HG03469 (cell line): ENCODE measurements at regions not wholly inside any gene's neighbourhood (a gene's known extent, or its start where the extent isn't known, plus 50 kb on each side); places are given as distances from the start of the nearest gene placed in this dataset.
"Not testable (repeated sequence)": the region's sequence is repeated elsewhere in the genome, so short reads cannot be mapped to it uniquely, and the experiment has no call there.

Experiments used
- ATAC-seq: cut with Tn5 transposase; IDR thresholded peaks from one replicate; pipeline ENCODE4 v1.9.1; 2021; ENCODE audit warnings: mild to moderate bottlenecking, moderate library complexity, moderate number of reproducible peaks; ENCODE audit not compliant: unreplicated experiment

DNA sequence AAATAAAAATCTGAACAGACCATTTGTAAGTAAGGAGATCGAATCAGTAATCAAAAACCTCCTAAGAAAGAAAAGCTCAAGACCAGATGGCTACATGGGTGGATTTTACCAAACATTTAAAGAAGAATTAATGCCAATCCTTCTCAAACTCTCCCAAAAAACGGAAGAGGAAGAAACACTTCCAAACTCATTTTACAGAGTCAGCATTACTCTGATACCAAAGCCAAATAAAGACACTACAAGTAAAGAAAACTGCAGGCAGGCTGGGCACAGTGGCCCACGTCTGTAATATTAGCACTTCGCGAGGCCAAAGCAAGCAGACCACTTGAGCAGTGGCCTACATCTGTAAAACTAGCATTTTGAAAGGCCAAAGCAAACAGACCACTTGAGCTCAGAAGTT lies 159.8 kb downstream of the DPY19L2 start:
- ATAC-seq = no peak

DNA sequence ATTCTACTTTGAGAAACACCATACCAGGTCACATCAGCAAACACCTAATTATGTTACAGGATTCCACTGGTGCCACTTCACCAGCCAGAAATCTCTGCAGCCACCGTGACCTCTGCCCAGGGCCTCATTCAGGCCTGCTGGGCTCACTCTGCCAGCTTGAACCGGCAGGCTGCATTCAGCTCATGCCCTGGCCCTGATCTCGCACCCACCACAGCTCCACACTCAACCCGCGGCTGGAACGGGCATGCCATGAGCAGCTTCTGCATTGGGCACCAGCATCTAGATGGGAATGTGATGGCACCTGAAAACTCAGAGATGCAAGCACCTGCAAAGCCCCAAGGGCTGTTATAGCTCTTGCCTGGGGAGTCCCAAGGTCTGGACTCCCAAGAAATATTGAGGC lies 168.7 kb downstream of the DPY19L2 start:
- ATAC-seq = no peak

DNA sequence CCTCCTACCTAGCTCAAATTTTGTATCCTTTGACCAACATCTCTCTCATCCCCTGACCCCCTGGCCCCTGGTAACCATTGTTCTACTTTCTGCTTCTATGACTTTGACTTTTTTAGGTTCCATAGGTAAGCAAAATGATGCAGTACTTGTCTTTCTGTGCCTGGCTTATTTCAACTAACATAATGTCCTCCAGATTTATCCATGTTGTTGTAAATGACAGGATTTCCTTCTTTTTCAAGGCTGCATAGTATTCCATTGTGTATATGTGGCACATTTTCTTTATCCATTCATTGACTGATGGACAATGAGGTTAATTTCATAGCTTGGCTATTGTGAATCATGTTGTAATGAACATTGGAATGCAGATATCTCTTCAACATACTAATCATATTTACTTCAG lies 170.1 kb downstream of the DPY19L2 start:
- no peak for ATAC-seq

DNA sequence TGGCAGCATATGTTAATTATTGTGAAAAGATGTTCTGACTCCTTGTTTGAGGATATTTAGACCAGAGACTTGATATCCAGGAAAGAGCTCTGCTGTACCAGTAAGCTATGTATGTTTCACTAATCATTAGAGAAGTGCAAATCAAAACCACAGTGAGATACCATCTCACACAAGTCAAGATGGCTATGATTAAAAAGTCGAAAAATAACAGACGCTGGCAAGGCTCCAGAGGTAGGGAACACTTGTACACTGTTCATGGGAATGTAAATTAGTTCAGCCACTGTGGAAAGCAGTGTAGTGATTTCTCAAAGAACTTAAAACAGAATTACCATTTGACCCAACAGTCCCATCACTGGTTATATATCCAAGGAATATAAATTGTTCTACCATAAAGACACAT lies 171.6 kb downstream of the DPY19L2 start:
- ATAC-seq = no peak

DNA sequence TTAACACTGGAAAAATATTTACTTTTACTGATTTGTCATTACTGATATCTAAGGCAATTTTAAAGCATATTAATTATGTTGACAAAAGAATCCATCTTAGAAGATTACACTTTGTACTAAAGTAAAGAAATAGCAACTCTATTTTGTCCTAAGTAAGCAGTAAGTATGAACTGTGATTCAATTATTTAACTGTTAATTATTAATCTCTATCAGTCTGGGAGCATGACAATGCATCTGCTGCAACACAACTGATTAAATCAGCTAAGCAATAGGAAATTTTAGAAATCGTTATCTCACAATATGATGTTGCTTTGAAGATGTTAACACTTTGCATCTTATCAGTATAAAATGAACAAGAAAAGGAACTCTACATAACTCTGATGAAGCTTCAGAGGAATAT lies 172.3 kb downstream of the DPY19L2 start:
- no peak for ATAC-seq

DNA sequence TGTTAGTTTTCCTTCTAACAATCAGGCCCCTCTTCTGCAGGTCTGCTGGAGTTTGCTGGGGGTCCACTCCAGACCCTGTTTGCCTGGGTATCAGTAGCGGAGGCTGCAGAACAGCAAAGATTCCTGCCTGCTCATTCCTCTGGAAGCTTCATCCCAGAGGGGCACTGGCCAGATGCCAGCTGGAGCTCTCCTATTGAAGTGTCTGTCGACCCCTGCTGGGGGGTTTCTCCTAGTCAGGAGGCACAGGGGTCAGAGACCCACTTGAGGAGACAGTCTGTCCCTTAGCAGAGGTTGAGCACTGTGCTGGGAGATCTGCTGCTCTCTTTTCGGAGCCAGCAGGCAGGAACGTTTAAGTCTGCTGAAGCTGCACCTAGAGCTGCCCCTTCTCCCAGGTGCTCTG lies 174.9 kb downstream of the DPY19L2 start:
- not testable (repeated sequence) for ATAC-seq

DNA sequence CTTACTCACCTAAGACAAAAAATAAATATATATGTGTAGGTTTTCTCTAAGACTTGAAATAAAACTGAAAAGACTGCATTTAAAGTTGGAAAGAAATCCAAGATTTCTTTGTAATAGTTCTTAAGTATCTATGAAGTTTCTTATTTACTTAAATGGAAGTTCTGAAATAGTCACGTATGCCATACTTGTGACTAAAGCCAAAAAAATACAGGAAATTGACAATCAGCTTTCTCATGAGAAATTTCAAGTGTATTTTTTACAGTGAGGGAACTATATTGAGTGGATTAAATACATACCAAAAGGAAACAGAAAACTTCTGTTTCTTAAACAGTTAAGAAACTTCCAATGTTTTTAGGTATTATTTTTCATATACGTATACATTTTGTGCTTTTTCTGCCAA lies 188.1 kb downstream of the DPY19L2 start:
- ATAC-seq = no peak

DNA sequence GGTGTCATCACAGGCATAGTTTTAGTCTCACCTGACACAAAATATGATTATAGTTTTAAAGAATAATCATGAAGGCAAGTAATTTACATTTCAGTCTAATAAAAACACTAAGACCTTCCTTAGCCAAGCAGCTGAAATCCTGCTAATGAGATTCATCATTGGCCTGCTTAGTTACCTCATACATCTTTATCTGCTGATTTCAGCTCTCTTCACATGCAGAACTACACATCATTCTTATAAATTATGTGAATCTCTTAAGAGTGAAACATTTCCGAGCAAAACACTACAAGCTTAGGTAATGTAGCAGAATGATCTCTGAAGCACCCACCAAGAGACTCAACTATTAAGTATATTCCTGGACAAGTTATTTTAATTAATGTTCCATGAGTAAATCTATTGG lies 198.1 kb downstream of the DPY19L2 start:
- ATAC-seq = no peak

DNA sequence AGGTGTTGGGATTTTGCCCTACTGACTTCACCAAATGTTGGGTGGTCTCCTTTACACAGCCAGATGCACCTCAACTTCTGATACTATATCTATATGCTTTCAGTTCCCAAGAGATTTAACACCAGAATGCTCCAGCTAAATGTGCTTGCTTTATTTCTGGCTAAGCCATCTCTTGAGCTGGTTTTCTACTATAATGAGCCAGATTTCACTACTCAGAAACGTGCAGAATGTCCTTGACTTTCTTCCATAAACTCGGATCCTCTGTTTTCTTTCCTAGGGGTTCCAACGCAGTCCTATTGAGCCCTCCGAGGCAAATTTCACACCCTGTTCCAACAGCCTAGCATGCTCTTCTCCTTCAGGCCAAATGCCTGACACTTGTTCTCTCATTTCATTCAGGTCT lies 200.3 kb downstream of the DPY19L2 start:
- no peak for ATAC-seq

DNA sequence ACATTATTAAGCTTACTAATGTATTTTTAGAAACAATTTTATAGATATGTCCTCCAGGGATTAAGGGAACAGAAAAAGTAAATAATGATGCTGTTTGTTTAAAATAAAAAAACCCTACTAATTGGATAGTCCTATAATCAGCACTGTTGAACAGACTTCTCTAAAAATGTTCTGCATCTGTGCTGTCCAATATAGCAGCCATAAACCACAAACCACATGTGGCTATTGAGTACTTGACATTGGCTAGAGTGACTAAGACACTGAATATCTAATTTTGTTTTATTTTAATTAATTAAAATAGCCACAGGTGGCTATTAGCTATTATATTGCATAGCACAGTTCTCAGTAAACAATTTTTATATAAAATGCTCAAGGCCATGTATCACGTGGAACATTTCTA lies 210.4 kb downstream of the DPY19L2 start:
- no peak for ATAC-seq

DNA sequence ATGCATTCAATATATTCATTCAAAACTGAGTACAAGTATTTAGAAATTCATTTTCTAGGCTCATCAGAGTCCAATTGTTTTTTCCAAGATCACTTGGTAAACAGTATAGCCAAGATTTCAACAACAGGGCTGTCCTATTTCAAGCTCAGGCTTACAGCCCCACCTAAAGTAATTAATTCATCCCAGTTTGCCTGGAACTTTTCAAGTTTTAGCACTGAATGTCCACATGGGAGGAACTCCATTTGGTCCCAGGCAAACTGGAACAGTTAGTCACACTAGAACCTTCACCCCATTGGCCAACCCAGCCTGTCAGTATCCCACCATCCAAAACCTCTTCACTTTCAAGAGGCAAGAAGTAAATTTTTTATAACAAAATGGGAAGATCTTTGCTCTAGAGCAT lies 210.9 kb downstream of the DPY19L2 start:
- no peak for ATAC-seq

DNA sequence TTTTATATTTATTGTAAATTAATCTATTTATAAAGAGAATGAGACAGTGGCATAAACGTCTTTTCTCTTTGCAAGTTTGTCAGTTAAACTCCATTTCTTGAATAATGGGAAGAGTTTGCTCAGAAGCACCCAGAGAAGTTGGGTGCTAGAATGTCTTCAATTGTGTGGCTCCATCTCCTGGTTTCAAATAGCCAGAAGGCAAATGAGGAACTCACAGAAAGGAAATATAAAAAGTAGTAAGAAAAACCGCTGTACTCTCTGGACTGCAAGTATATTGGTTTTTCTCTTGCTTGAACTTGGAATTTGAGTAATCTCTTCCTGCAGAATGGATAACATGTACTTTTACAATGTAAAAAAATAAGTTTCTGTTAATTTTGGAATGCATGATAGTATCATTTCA lies 217.5 kb downstream of the DPY19L2 start:
- ATAC-seq = no peak

DNA sequence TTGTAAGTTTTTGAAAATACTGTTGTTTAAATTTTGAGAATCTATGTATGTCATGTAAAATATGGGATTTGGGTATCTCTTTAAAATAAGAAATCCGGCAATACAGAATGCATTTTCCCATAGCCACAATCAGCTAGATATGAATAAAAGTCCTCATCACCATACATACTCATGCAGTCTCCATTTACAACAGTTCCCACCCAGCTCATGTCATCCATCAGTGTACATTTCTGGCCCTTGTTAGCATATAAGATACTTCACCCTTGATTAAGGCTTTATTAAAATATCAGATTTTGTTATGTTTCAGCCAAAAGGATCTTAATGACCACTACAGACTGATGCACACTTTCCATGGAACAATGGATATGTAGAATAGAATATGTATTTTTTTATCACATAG lies 218.0 kb downstream of the DPY19L2 start:
- ATAC-seq = no peak

DNA sequence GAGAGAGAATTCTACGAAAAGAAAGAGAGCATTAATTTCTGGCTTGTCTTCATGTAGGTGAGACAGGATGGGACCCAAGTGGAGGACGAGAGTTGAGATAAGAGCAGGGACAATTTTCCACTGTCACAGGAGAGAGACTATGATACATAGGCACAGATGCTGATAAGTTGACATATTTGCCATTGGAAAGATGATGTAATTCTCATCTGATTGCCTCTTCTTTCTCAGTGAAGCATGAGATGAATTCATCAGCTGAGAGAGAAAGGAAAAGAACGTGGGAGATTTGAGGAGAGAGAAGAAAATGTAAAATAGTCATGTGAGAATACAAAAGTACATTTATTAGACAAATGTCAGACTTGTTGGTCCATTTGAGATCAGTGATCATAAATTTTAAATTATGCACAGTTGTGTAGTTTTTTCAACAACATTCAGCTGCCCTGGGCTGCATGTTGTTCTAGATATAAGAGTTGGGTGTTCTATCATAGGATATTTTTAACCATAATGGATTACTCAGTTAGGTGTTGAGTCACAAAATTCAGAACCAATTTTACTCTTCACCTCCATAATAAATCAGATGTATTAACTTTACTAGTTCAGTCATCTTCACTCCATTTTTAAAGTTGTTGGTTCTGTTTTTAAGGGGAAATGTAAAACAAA lies 222.9 kb downstream of the DPY19L2 start:
- no peak for ATAC-seq

DNA sequence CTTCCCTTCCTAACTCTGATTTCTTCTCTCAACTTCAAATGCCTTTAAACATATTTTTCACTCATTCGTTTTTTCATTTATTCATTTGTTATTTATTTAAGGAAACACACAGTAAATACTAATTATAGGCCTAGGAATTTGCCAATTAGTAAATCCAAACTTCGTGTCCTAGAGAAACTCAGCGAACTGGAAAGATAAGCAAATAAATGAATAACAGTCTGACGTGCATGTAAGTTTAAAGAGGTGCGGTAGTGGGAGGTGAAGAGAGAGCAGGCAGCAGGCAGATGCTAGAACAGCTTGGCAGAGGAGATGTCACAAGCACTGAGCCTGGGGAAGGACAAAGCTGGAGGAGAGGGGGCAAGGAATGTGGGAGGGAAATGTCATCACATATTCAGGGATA lies 228.2 kb downstream of the DPY19L2 start:
- ATAC-seq = no peak

DNA sequence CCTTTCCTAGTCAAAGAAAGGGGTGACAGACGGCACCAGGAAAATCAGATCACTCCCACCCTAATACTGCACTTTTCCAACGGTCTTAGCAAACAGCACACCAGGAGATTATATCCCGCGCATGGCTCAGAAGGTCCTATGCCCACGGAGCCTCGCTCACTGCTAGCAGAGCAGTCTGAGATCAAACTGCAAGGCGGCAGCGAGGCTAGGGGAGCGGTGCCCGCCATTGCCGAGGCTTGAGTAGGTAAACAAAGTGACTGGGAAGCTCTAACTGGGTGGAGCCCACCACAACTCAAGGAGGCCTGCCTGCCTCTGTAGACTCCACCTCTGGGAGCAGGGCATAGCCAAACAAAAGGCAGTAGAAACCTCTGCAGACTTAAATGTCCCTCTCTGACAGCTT lies 233.9 kb downstream of the DPY19L2 start:
- not testable (repeated sequence) for ATAC-seq

DNA sequence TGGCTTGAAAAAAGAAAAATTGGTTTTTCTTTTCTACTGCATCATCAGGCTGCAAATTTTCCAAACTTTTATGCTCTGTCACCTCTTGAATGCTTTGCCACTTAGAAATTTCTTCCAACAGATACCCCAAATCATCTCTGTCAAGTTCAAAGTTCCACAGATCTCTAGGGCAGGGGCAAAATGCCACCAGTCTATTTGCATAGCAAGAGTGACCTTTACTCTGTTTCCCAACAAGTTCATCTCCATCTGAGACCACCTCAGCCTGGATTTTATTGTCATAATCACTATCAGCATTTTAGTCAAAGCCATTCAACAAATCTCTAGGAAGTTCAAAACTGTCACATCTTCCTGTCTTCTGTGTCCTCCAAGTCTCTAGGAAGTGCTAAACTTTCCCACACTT lies 240.3 kb downstream of the DPY19L2 start:
- not testable (repeated sequence) for ATAC-seq

DNA sequence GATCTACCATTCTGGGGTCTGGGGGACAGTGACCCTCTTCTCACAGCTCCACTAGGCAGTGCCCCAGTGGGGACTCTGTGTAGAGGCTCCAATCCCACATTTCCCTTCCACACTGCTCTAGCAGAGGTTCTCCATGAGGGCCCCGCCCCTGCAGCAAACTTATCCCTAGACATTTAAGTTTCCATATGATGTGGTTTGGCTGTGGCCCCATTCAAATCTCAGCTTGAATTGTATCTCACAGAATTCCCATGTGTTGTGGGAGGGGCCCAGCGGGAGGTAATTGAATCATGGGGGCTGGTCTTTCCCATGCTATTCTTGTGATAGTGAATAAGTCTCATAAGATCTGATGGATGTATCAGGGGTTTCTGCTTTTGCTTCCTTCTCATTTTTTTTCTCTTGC lies 241.3 kb downstream of the DPY19L2 start:
- not testable (repeated sequence) for ATAC-seq

DNA sequence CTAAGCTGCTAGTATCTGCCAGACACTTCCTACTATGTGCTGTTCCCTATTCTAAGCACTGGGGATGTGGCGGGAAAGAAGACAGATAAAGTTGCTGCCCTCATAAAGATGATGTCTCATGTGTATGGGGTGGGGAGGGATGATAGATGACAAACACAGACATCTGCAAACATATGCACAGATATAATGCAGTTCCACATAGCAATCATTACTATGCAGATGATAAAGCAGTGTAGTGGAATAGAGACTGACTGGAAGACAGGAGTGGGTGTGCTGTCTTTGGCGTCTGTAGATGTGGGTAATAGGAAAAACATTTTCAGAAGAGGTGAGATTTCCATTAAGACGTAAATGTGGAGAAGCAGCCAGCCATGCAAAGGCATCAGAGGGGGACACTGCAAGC lies 243.6 kb downstream of the DPY19L2 start:
- no peak for ATAC-seq

DNA sequence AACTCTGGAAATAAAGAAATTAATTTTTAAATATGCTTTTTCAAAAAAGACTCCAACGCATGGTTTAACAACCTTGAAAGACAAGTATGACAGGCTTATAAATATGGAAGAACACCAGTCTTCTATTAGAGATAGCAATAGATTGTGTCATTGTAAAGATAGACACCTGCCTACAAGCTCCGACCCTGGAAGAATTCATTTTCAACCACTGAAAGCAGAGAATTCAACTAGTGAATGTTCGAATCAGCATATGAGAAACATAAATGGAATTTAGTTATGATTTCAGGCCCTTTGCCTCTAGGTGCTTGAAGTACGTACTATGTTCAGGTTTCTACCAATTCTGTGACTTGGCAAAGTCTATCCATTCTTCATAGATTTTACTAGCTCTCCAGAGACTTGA lies 244.5 kb downstream of the DPY19L2 start:
- no peak for ATAC-seq

DNA sequence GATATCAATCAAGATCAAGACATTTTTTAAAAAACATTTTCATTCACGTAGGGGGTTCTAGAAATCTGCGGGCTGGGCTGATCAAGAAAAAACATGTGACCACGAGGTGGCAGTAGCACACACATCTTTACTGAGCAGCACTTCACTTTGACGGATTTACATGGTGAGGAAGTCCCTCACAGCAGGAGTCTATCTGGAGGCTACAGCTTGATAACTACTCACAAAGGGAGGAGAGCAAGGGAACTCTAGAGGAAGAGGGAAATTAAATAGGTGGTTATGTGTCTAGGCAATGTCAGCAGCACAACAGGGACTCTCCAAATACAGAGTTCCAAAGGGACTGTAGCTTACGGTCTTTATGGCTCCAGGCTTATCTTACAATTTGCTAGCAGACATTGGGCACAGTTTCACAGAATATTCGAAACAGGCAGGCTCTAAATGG lies 248.1 kb downstream of the DPY19L2 start:
- ATAC-seq = peak; percentile 94

DNA sequence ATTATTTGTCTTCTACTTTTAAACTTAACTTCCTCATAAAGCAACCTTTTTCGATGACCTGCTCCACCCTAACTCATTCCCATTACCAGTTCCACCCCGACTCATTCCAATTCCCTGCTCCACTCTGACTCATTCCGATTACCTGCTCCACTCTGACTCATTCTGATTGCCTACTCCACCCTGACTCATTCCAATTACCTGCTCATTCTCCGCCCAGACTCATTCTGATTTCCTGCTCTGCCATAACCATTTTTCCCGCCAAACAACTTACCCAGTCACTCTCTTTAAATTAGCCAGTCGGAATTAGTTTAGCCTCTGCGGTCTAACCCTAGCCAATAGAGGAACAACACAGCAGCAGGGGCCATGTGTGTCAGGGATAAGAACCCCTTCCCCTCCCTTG lies 249.1 kb downstream of the DPY19L2 start:
- no peak for ATAC-seq

DNA sequence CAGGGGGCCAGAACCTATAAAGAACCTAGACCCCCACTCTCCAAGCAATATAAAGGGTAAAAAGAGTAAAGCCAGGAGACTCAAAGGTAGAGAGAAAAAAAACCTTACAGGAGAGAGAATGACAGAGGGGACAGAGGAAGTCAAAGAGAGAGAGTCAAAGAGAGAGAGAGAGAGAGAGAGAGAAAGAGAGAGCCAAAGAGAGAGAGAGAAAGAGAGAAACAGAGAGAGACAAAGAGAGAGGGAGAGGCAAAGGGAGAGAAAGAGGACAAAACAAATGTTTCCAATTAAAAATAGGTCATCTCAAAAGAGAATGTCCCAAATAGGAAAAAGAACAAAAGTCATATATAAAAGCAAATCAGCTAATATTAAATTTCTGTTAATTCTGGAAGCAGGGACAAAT lies 251.5 kb downstream of the DPY19L2 start:
- ATAC-seq = no peak
